ENCODE measurements at regions not wholly inside any gene's neighbourhood (a gene's known extent, or its start where the extent isn't known, plus 50 kb on each side); places are given as distances from the start of the nearest gene placed in this dataset.

DNA sequence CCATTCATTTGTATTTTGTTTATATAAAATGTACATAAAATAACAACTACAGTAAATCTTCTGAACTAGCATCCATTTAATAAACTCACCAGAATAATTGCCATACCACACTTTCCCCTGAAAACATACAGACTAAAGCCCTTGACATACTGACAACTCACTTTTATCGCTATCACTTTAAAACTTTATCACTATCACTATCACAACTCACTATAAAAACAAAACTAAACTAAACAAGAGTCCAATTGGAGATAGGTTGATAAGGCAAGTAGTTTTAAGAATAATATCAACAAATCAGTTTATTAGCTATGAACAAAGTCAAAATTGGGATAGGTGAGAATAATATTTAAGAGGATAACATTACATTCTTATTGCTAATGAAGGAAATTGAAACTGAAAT, 108.9 kb downstream of the SLITRK6 start:
- TF ChIP-seq, protein P1, sequence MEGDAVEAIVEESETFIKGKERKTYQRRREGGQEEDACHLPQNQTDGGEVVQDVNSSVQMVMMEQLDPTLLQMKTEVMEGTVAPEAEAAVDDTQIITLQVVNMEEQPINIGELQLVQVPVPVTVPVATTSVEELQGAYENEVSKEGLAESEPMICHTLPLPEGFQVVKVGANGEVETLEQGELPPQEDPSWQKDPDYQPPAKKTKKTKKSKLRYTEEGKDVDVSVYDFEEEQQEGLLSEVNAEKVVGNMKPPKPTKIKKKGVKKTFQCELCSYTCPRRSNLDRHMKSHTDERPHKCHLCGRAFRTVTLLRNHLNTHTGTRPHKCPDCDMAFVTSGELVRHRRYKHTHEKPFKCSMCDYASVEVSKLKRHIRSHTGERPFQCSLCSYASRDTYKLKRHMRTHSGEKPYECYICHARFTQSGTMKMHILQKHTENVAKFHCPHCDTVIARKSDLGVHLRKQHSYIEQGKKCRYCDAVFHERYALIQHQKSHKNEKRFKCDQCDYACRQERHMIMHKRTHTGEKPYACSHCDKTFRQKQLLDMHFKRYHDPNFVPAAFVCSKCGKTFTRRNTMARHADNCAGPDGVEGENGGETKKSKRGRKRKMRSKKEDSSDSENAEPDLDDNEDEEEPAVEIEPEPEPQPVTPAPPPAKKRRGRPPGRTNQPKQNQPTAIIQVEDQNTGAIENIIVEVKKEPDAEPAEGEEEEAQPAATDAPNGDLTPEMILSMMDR (IDR thresholded peaks at IDR 0.05): no peak
- no peak for TF ChIP-seq POLR2A (IDR thresholded peaks at IDR 0.05)
